Panc1 (cell line): ENCODE measurements at regions not wholly inside any gene's neighbourhood (a gene's known extent, or its start where the extent isn't known, plus 50 kb on each side); places are given as distances from the start of the nearest gene placed in this dataset.

Experiments
- ATAC-seq: fragments of 200-7000 bp; cut with Tn5 transposase; 2 replicates; pipeline ENCODE4 v1.9.1; 2020; ENCODE audit warnings: mild to moderate bottlenecking, moderate library complexity
- BruUV-seq: library from RNA; stranded (reverse); fragments of 400-500 nt; replicated peaks from 2 replicates; lab custom pipeline; 2021; lab: Mats Ljungman, UMichigan
- CTCF ChIA-PET: fragments of 300-600 bp; sonication (Branson Sonifier 250); formaldehyde crosslinking; loops from one replicate; lab custom pipeline; 2022; ENCODE audit warnings: antibody characterized with exemption; lab: Charles Lee
- POLR2A ChIA-PET: fragments of 300-600 bp; sonication (Branson Sonifier 250); formaldehyde crosslinking; loops from one replicate; lab custom pipeline; 2022; ENCODE audit warnings: antibody characterized with exemption; lab: Charles Lee
- DNase-seq: peaks from one replicate; pipeline ENCODE4 v3.0.0-alpha.2; 2010; ENCODE audit warnings: low read depth, low spot score
- H3K27ac ChIP-seq: 2 replicates; pipeline ENCODE4 v1.5.1; 2011; ENCODE audit warnings: mild to moderate bottlenecking, low read length, inconsistent platforms
- H3K27me3 ChIP-seq: fragments of 200-500 bp; sonication (Bioruptor generic); 2 replicates; pipeline ENCODE4 v1.6.0; 2014; ENCODE audit warnings: low read length, inconsistent platforms; ENCODE audit not compliant: control insufficient read depth, insufficient read depth
- H3K36me3 ChIP-seq: fragments of 200-500 bp; sonication (Bioruptor generic); 2 replicates; pipeline ENCODE4 v1.5.1; 2014; ENCODE audit warnings: inconsistent platforms, mild to moderate bottlenecking, low read length, moderate library complexity; ENCODE audit not compliant: control insufficient read depth, insufficient read depth
- H3K4me1 ChIP-seq: 2 replicates; pipeline ENCODE4 v1.5.1; 2011; ENCODE audit warnings: inconsistent platforms, mild to moderate bottlenecking, low read length, moderate library complexity; ENCODE audit not compliant: control insufficient read depth, insufficient read depth
- H3K4me3 ChIP-seq, 2 experiments: 2 replicates each; pipeline ENCODE4 v1.5.1; 2011 to 2012; ENCODE audit warnings: low read depth in 2 of 2, low read length in 2 of 2, mild to moderate bottlenecking in 2 of 2, inconsistent platforms in 1 of 2, moderate library complexity in 1 of 2
- H3K9me3 ChIP-seq: fragments of 200-500 bp; sonication (Bioruptor generic); 2 replicates; pipeline ENCODE4 v1.5.1; 2014; ENCODE audit warnings: low read depth, mild to moderate bottlenecking, inconsistent platforms, low read length, moderate library complexity; ENCODE audit not compliant: control insufficient read depth, insufficient read depth
- CTCF ChIP-seq: fragments of 450-650 bp; IDR thresholded peaks from 2 replicates; pipeline ENCODE4 v1.5.1; 2017; ENCODE audit warnings: mild to moderate bottlenecking
- POLR2AphosphoS5 ChIP-seq: IDR thresholded peaks from 2 replicates; pipeline ENCODE4 v1.6.1; 2012; ENCODE audit warnings: mild to moderate bottlenecking, low read depth, low read length, moderate library complexity
- SIN3A ChIP-seq: IDR thresholded peaks from 2 replicates; pipeline ENCODE4 v1.6.1; 2012; ENCODE audit warnings: low read depth, mild to moderate bottlenecking, low read length, moderate library complexity, borderline replicate concordance; ENCODE audit not compliant: insufficient read depth
- TCF7L2 ChIP-seq: IDR thresholded peaks from 2 replicates; pipeline ENCODE4 v1.6.1; 2011; ENCODE audit warnings: mild to moderate bottlenecking, low read depth, low read length, inconsistent platforms
- in situ Hi-C: cut with HindIII; loops from 2 replicates; pipeline ENCODE4 v1.10.0; 2016; ENCODE audit warnings: low sequenced_read_pairs, low pct_unique_long_range_greater_than_20kb
- intact Hi-C: fragments of 100-400 bp; cut with micrococcal nuclease; formaldehyde crosslinking; loops from one replicate; pipeline ENCODE4 v1.10.0; 2022; ENCODE audit not compliant: unreplicated experiment
- TF ChIP-seq, protein P1 (sequence below), 2 experiments: IDR thresholded peaks; 2 replicates each; pipeline ENCODE4 v1.6.1; 2011 to 2012; ENCODE audit warnings: low read depth in 2 of 2, control low read depth in 1 of 2, low read length in 1 of 2, mild to moderate bottlenecking in 1 of 2, moderate library complexity in 1 of 2; ENCODE audit not compliant: insufficient read depth in 1 of 2

GRCh38 chr10:78916227-78916626 is 152.5 kb upstream of the ZMIZ1 start:
- Histone ChIP-seq H3K27ac (no peak overlapping the region), H3K9me3 (no peaks in the 10 kb centered on the region), H3K4me1 (no peaks in the 10 kb centered on the region), H3K4me3 (no peak overlapping the region), H3K36me3 (no peaks in the 10 kb centered on the region), H3K27me3 (no peaks in the 10 kb centered on the region)
- intact Hi-C loops (no loop called here), in situ Hi-C loops (no loop called here)
- no peak for ATAC-seq
- POLR2A ChIA-PET: no interaction called here
- CTCF ChIA-PET: no interaction called here
- BruUV-seq: no TSS peak
- TF ChIP-seq POLR2AphosphoS5: no peak
- TF ChIP-seq SIN3A: no peak
- TF ChIP-seq TCF7L2: no peak
- TF ChIP-seq, protein P1, sequence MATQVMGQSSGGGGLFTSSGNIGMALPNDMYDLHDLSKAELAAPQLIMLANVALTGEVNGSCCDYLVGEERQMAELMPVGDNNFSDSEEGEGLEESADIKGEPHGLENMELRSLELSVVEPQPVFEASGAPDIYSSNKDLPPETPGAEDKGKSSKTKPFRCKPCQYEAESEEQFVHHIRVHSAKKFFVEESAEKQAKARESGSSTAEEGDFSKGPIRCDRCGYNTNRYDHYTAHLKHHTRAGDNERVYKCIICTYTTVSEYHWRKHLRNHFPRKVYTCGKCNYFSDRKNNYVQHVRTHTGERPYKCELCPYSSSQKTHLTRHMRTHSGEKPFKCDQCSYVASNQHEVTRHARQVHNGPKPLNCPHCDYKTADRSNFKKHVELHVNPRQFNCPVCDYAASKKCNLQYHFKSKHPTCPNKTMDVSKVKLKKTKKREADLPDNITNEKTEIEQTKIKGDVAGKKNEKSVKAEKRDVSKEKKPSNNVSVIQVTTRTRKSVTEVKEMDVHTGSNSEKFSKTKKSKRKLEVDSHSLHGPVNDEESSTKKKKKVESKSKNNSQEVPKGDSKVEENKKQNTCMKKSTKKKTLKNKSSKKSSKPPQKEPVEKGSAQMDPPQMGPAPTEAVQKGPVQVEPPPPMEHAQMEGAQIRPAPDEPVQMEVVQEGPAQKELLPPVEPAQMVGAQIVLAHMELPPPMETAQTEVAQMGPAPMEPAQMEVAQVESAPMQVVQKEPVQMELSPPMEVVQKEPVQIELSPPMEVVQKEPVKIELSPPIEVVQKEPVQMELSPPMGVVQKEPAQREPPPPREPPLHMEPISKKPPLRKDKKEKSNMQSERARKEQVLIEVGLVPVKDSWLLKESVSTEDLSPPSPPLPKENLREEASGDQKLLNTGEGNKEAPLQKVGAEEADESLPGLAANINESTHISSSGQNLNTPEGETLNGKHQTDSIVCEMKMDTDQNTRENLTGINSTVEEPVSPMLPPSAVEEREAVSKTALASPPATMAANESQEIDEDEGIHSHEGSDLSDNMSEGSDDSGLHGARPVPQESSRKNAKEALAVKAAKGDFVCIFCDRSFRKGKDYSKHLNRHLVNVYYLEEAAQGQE (IDR thresholded peaks at IDR 0.05; ENCODE audit: insufficient read depth in 1 of 2, low read depth in 2 of 2, low read length in 1 of 2): no peak
- no peak for TF ChIP-seq CTCF
- DNase-seq: no peak

DNA sequence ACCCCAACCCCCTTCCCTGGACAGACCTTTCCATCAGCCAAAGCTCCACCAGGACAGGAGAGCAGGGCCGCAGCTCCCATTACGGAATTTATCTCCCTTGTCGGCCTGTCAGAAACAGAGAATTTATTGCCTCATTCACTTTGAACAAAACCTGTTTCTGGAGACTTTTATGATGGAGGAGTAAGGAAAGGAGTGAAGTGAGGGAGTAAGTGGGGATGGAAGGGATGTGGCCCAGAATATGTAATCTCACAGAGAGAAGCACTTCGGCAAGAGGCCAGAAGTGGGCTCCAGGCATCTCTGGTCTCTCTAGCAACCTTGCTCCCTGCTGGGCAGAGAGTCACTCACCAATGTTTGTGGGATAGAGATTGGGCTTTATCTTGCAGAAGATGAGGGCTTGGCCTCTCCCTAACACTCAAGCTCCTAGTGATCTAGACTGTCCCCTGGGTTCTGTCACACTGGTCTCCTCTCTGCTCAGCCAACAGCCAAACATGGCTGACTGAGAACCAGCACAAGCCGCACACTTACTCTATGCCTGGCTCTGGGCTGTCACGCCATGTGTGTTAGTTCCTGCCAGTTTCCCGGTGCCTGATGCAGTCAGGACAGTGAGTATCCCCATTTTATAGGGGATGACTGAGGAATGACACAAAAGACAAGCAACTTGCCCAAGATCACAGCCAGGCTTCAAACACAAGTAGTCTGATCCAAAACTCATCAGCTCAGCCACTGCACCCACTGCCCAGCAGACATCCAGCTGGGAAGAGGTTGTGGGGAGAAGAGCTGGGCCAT is 149.4 kb upstream of the ZMIZ1 start:
- ChIA-PET CTCF (no interaction called here), POLR2A (no interaction called here)
- ATAC-seq (no peak), DNase-seq (no peak)
- Histone ChIP-seq H3K4me1 (no peaks in the 10 kb centered on the region), H3K4me3 (no peak overlapping the region), H3K27ac (no peak overlapping the region), H3K27me3 (no peaks in the 10 kb centered on the region), H3K9me3 (no peaks in the 10 kb centered on the region), H3K36me3 (no peaks in the 10 kb centered on the region)
- no TSS peak for BruUV-seq
- intact Hi-C loops (no loop called here), in situ Hi-C loops (no loop called here)
- no peak for TF ChIP-seq SIN3A
- TF ChIP-seq, protein P1 (IDR thresholded peaks at IDR 0.05; ENCODE audit: insufficient read depth in 1 of 2, low read depth in 2 of 2, low read length in 1 of 2): no peak
- TF ChIP-seq TCF7L2: no peak
- TF ChIP-seq POLR2AphosphoS5: no peak
